GM19035 (cell line): ENCODE measurements at regions not wholly inside any gene's neighbourhood (a gene's known extent, or its start where the extent isn't known, plus 50 kb on each side); places are given as distances from the start of the nearest gene placed in this dataset.
"Not testable (repeated sequence)": the region's sequence is repeated elsewhere in the genome, so short reads cannot be mapped to it uniquely, and the experiment has no call there.

ENCODE experiments used
- ATAC-seq: cut with Tn5 transposase; IDR thresholded peaks from one replicate; pipeline ENCODE4 v1.9.1; 2021; ENCODE audit not compliant: unreplicated experiment

- no peak for ATAC-seq
These were observed 101.8 kb downstream of the PJA1 start for GRCh38 chrX:69063486-69063885.

DNA sequence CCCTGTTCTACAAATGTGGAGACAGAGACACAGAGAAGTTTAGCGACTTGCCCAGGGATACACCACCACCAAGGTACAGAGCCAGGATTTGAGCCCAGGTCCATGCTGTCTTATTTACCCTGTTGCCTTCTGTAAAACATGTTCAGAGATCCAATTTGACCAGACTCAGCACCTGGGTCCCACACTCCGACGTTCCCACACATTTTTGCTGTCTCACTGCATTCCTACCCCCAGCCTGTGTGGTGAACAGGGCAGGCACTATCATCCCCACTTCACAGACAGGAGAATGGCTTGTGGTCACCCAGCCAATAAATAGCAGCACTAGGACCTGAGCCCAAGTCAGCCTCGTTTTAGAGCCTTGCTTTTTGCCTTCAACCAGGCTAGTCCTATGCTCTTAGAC, 102.8 kb downstream of the PJA1 start:
- ATAC-seq, result no peak

DNA sequence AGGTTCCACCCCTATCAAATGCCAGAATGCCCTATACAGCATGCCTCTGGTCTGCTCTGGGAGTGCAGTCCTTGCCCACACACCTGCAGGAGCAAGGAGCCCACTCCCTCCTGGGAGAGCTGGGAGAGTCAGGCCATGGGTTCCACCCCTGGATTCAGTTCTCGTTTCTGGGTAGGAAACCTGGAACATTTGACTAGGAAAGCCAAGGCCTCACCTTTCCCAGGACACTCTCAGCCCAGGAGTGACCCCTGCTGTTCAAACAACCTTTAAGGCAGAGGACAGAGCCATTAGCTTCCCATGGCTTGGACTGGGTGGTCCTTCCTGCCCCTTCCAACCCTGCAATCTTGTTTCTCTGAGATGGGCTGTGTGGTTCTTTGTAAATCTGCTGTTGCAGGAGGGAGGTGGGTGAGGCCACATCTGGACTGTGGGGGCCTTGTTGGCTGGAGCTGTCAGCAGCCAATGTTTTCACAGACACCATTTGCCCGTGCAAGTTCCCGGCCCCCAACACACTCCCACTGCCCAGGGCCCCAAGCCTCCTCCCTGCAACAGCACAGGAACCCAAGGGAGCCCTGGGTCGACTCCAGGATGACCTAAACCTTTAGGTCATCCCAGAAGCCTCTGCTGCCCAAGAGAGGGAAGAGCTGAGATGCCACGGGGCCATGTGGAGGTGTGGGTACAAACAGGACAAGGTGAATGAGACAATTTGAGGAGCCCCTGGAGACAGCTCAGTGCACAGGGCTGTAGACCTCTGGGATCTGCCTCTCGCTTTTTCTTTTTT, 104.4 kb downstream of the PJA1 start:
- ATAC-seq, result no peak

- no peak for ATAC-seq
These were observed 110.1 kb downstream of the PJA1 start for GRCh38 chrX:69055193-69055592.

DNA sequence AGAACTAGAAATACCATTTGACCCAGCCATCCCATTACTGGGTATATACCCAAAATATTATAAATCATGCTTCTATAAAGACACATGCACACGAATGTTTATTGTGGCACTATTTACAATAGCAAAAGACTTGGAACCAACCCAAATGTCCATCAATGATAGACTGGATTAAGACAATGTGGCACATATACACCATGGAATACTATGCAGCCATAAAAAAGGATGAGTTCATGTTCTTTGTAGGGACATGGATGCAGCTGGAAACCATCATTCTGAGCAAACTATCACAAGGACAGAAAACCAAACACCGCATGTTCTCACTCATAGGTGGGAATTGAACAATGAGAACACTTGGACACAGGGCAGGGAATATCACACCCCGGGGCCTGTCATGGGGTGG, 110.8 kb downstream of the PJA1 start:
- ATAC-seq, result not testable (repeated sequence)

DNA sequence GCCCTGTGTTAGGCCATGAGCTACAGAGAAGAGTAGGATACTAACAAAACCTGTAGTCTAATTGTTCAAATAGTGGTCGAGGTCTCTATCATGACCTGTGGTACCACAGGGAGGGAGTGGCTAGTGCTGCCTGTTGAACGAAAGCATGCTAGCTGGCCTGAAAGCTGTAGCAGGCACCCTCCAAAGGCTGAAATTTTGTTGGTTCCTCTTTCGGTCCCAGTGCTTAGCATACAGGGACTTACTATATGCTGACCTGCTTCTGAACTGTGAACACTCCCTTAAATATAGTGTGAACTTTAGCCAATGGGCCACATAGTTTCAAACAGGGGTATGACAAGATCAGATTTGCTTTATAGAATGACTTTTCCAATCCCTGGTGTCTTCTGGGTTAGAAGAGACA, 113.4 kb downstream of the PJA1 start:
- ATAC-seq, result peak; percentile 53

DNA sequence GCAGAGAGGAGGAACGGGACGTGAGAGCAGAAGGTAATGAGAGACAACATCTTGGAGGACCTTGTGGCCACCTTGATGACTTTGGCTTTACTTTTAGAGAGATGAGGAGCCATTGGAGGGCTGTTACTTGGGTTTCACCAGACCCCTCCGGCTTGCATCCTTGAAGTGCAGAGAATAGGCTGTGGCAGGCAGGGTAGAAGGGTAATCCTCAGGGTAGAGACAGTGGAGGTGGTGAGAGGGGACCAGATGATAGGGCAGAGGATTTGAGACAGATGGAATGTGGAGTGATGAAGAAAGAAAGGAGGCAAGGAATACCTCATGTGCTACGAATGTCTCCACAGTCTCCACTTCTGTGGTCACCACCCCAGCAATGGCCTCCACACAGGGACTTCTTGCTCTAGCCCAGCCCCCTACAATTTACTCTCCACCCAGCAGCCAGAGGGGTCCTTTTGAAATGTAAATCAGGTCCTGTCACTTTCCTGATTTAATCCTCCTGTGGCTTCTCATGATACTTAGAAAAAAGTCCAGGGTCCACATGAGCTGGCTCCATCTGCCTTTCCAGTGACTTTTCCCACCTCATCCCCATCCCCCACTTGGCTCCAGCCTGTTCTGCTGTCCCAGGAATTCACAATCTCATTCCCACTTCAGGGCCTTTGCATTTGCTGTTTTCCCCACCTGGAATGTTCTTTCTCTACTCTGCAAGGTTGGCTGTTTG, 115.0 kb downstream of the PJA1 start:
- ATAC-seq, result no peak

DNA sequence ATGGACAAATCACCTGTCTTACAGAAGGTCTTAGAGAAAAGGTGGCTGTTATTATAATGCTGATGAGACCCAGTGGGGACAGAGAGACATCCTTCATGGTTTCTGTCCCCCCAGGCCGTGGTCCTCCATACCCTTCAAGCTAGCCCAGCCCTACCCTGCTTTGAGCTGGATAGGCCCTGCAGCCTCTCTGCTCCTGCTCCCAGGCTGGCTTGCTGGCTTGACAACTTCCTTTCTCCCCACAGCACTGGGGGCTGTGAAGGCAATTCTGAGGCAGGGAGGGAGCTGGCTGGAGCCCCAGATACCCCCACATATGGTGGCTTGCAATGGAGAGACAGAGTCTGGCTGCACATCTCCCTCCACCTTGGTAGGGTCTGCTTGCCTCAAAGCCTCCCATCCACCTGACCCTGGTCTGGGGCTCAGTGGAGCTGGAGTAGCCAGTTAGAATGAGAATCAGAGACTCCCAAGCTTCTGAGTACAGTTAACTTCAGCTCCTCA, 118.2 kb downstream of the PJA1 start:
- no peak for ATAC-seq

DNA sequence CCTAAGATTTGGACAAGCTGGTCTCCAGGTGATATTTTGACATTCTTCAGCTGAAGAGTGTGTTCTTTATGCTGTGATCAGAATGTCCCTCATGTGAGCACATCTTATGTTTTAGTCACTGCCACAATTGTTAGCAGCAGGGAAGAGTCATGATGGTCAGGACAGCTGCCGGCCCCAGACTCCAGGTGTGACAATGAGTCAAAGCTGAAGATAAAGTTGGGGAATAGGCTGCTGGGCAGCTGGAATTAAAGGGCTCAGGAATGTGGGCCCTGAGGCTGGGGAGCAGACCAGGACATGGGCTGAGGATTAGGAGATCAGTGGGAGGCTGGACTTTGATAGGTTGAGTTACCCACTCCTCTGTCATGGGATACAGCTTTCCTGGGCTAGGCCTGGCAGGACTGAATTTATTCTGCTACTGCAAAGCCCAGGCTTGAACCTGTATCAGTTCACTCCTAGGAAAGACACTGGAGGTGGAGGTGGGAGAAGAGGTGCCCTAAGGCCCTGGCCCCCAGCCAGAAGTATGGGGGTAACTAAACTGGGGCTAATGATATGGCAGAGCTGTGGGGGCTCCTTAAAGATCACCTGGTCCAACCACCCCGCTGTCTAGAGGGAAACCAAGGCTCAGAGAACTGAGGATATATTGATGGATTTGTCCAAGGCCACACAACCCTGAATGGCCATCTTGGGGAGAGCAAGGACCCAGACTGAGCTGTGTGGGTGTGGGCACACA, 119.5 kb downstream of the PJA1 start:
- ATAC-seq, result no peak

DNA sequence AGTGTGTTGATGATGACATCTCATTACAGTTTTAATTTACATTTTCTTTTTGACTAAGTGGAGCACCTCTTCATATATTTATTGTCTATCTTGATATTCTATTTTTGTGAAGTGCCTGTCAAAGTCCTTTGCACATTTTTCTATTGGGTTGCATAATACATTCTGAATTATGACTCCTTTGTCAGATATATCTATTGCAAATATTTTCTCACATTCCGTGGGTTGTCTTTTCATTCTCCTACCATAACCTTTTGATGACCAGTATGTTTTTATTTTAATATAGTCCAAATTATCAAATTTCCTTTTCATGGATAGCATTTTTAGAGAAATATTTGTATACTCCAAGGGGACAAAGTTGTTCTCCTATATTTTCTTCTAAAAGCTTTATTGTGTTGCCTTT, 126.4 kb downstream of the PJA1 start:
- no peak for ATAC-seq

GRCh38 chrX:69038188-69038587, 127.1 kb downstream of the PJA1 start:
- no peak for ATAC-seq

DNA sequence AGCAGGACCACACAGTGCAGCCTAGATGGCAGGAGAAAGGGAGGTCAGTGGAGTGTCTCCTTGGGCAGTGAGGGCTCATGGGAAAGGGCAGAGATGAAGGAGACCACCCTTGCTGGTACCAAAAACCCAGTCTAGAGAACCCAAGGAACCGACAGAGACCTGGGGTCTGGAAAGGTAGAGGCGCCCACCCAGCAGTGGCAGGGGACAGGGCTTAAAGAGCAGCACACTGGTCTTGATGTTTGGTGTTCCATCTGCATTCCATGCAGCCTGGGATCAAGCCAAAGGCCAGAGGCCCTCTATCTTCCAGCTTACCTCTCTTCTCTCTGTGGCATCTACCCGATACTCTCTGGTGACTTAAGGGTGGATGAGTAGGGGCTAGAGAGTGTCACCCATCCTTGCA, 127.5 kb downstream of the PJA1 start:
- no peak for ATAC-seq

DNA sequence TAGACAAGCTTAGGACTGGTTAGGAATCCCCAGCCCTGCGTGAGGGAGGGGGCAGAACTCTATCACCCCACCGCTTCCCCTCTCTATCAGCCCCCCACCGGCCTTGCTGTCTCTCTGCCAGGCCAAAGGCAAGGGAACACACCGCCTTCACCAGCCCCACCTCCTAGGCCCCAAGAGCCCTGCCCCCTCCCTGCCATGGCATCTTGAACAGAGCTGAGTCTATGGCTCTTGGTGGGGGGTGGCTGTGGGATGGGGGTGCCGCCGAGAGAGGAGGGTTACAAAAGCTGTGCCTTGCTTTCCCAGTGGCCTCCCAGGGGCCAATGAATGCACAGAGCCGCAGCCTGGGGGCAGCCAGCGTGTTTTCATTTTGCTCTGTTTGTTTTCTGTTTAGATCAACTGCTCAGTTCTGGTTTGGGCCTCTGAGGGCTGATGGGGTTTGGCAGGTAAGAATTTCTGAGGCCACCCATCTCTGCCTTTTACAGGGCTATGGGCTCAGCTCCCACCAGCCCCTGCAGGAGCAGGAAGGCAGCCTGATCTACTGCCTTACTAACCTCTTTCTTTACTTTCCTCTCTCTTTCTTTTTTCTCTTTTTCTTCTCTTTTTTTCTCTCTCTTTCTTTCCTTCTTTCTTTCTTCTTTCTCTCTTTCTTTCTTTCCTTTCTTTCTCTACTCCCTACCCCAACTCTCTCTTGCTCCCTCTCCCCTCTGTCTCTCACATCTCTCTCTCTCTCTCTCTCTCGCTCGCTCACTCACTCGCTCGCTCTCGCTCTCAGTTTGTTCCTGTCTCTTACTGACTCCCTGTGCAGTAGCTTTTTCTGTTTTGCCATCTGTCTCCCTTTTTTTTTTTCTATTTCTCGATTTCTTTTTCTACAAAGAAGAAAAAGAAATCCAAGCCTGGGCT, 128.3 kb downstream of the PJA1 start:
- no peak for ATAC-seq

GRCh38 chrX:69034451-69034850, 130.8 kb downstream of the PJA1 start:
- ATAC-seq, result no peak

GRCh38 chrX:69033936-69034335, 131.3 kb downstream of the PJA1 start:
- ATAC-seq, result no peak

- ATAC-seq, result no peak
These were observed 132.7 kb downstream of the PJA1 start for GRCh38 chrX:69032601-69033000.

- no peak for ATAC-seq
These were observed 133.3 kb downstream of the PJA1 start for GRCh38 chrX:69031971-69032391.

DNA sequence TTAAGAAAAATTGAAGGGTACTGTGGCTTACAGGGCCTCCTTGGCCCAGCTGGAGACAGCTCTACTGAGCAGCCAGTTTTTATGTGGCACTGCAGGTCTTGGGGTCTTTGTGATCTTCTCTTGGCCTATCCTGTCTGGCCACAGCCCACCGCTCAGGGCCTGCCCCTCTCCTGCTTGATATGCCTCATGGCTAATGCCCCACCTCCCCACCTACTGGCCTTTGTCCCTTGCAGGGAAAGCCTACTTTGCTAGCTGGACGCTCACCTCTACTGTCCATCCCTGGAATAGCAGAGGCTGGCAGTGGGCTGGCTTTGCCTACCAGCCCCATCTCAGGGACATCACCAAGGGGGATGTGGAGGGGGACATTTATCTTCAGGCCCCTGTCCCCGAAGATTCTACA, 134.1 kb downstream of the PJA1 start:
- no peak for ATAC-seq

DNA sequence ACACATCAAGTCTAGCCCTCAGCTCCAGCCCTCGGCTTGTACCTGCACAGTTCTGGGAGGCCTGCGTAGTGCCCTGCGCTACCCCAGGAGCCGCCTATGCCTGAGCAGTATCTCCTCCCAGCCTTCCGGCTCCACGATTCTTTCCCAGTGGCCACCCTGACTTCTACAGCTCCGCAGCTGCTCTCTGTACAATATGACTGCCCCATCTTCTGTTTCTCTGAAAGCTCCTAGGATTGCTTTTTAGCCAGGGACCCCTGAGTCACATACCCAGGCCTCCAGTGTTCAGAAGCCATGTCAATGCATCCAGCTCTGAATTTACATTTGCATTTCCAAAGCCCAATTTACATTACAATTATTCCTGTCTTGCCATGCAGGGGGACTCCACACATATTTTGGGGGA, 135.5 kb downstream of the PJA1 start:
- no peak for ATAC-seq

DNA sequence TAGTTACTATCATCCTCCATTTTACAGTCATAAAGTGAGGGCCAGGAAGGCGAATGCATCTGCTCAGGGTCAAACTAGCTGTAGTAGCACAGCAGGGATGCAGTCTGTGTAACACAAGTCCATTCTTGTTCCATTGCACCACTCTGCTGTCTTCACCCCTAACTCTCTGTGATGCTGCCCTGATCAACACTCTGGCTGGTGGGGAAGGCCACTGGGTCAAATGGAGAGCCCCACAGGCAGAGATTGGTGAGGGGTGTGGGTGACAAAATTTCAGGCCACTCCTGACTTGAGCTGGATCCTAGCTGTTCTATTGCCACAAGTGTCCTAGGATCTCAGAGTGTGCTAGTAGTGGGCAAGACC, 136.5 kb downstream of the PJA1 start:
- ATAC-seq, result no peak
